HEK293T (cell line): ENCODE measurements at regions not wholly inside any gene's neighbourhood (a gene's known extent, or its start where the extent isn't known, plus 50 kb on each side); places are given as distances from the start of the nearest gene placed in this dataset.

Experiments
- CTCF ChIA-PET: fragments of 350-600 bp; formaldehyde crosslinking; extraction: SDS; loops from one replicate; lab custom pipeline; 2021; ENCODE audit warnings: antibody characterized with exemption, inconsistent platforms; lab: Yijun Ruan, JAX
- POLR2A ChIA-PET: fragments of 350-600 bp; formaldehyde crosslinking; extraction: SDS; loops from one replicate; lab custom pipeline; 2020; ENCODE audit warnings: antibody characterized with exemption, inconsistent platforms; lab: Yijun Ruan, JAX
- DNase-seq: peaks from one replicate; pipeline ENCODE4 v3.0.0; 2012; ENCODE audit warnings: mixed read lengths; ENCODE audit errors: extremely low spot score
- ARNT ChIP-seq: fragments of 450-650 bp; IDR thresholded peaks from 2 replicates; pipeline ENCODE4 v1.6.1; 2017; ENCODE audit warnings: mild to moderate bottlenecking
- BHLHE40 ChIP-seq: fragments of 450-650 bp; IDR thresholded peaks from 2 replicates; pipeline ENCODE4 v1.6.1; 2016; ENCODE audit warnings: mild to moderate bottlenecking, moderate library complexity, borderline replicate concordance
- CTBP1 ChIP-seq: fragments of 450-650 bp; IDR thresholded peaks from 2 replicates; pipeline ENCODE4 v1.6.1; 2016; ENCODE audit warnings: borderline replicate concordance
- ELF4 ChIP-seq: fragments of 450-650 bp; IDR thresholded peaks from 2 replicates; pipeline ENCODE4 v1.6.1; 2017; ENCODE audit warnings: antibody characterized with exemption
- FOXA1 ChIP-seq: fragments of 450-650 bp; IDR thresholded peaks from 2 replicates; pipeline ENCODE4 v1.6.1; 2016; ENCODE audit warnings: mild to moderate bottlenecking
- FOXK2 ChIP-seq: fragments of 450-650 bp; IDR thresholded peaks from 2 replicates; pipeline ENCODE4 v1.6.1; 2016; ENCODE audit warnings: mild to moderate bottlenecking
- FOXM1 ChIP-seq: fragments of 450-650 bp; IDR thresholded peaks from 2 replicates; pipeline ENCODE4 v1.6.1; 2017; ENCODE audit warnings: mild to moderate bottlenecking, borderline replicate concordance
- HDGF ChIP-seq: fragments of 450-650 bp; IDR thresholded peaks from 2 replicates; pipeline ENCODE4 v1.6.1; 2017; ENCODE audit warnings: antibody characterized with exemption, borderline replicate concordance
- L3MBTL2 ChIP-seq: fragments of 450-650 bp; conservative IDR thresholded peaks from 2 replicates; pipeline ENCODE4 v1.6.1; 2016; ENCODE audit warnings: mild to moderate bottlenecking
- LEF1 ChIP-seq: fragments of 450-650 bp; IDR thresholded peaks from 2 replicates; pipeline ENCODE4 v1.6.1; 2017; ENCODE audit warnings: mild to moderate bottlenecking, borderline replicate concordance
- NFRKB ChIP-seq: fragments of 450-650 bp; IDR thresholded peaks from 2 replicates; pipeline ENCODE4 v1.6.1; 2016; ENCODE audit warnings: mild to moderate bottlenecking, moderate library complexity
- PKNOX1 ChIP-seq: fragments of 450-650 bp; IDR thresholded peaks from 2 replicates; pipeline ENCODE4 v1.6.1; 2016
- SP1 ChIP-seq: fragments of 450-650 bp; IDR thresholded peaks from 2 replicates; pipeline ENCODE4 v1.6.1; 2017
- SUZ12 ChIP-seq: fragments of 450-650 bp; IDR thresholded peaks from 2 replicates; pipeline ENCODE4 v1.6.1; 2016; ENCODE audit warnings: mild to moderate bottlenecking
- TARDBP ChIP-seq: fragments of 450-650 bp; IDR thresholded peaks from 2 replicates; pipeline ENCODE4 v1.6.1; 2016
- ZNF384 ChIP-seq: fragments of 450-650 bp; IDR thresholded peaks from 2 replicates; pipeline ENCODE4 v1.6.1; 2016

- DNase-seq, result no peak
- no peak for TF ChIP-seq TARDBP
- TF ChIP-seq HDGF, result no peak
- no peak for TF ChIP-seq NFRKB
- no peak for TF ChIP-seq L3MBTL2
- no peak for TF ChIP-seq FOXA1
- no peak for TF ChIP-seq PKNOX1
- TF ChIP-seq SP1, result no peak
- no peak for TF ChIP-seq SUZ12
- no peak for TF ChIP-seq FOXK2
- no peak for TF ChIP-seq CTBP1
- no peak for TF ChIP-seq BHLHE40
- TF ChIP-seq ELF4, result no peak
- no peak for TF ChIP-seq ARNT
- no peak for TF ChIP-seq LEF1
- TF ChIP-seq FOXM1, result no peak
- no peak for TF ChIP-seq ZNF384
- ChIA-PET POLR2A (no interaction called here), CTCF (no interaction called here)
These were observed 95.8 kb downstream of the BDNF start for GRCh38 chr11:27604416-27604815.

GRCh38 chr11:27603376-27603990, 96.8 kb downstream of the BDNF start:
- ChIA-PET POLR2A (no interaction called here), CTCF (no interaction called here)
- TF ChIP-seq HDGF (no peak), ELF4 (no peak), PKNOX1 (no peak), SP1 (no peak), NFRKB (no peak), FOXA1 (no peak), FOXK2 (no peak), BHLHE40 (no peak), ZNF384 (no peak), ARNT (no peak), CTBP1 (no peak), L3MBTL2 (no peak), SUZ12 (no peak), LEF1 (no peak)
- no peak for DNase-seq

GRCh38 chr11:27600656-27601055, 94.1 kb upstream of the LIN7C start:
- ChIA-PET CTCF (no interaction called here), POLR2A (no interaction called here)
- no peak for DNase-seq
- no peak for TF ChIP-seq ZNF384
- no peak for TF ChIP-seq BHLHE40
- no peak for TF ChIP-seq ARNT
- no peak for TF ChIP-seq HDGF
- no peak for TF ChIP-seq L3MBTL2
- no peak for TF ChIP-seq NFRKB
- no peak for TF ChIP-seq SUZ12
- no peak for TF ChIP-seq PKNOX1
- no peak for TF ChIP-seq FOXA1
- TF ChIP-seq TARDBP, result no peak
- no peak for TF ChIP-seq CTBP1
- no peak for TF ChIP-seq FOXM1
- TF ChIP-seq ELF4, result no peak
- TF ChIP-seq LEF1, result no peak
- no peak for TF ChIP-seq SP1
- TF ChIP-seq FOXK2, result no peak

- no peak for DNase-seq
- no peak for TF ChIP-seq LEF1
- no peak for TF ChIP-seq CTBP1
- no peak for TF ChIP-seq L3MBTL2
- no peak for TF ChIP-seq SUZ12
- TF ChIP-seq FOXA1, result no peak
- TF ChIP-seq ZNF384, result no peak
- TF ChIP-seq ARNT, result no peak
- TF ChIP-seq SP1, result no peak
- TF ChIP-seq FOXK2, result no peak
- no peak for TF ChIP-seq FOXM1
- no peak for TF ChIP-seq ELF4
- no peak for TF ChIP-seq PKNOX1
- TF ChIP-seq NFRKB, result no peak
- TF ChIP-seq TARDBP, result no peak
- no peak for TF ChIP-seq BHLHE40
- no peak for TF ChIP-seq HDGF
- CTCF ChIA-PET, result interaction anchor here (0.7 kb wide), 1 partner anchor 401 kb away, joined by 3 read pairs; no protein-coding TSS in a partner anchor
- POLR2A ChIA-PET, result no interaction called here
These were observed 92.6 kb upstream of the LIN7C start for GRCh38 chr11:27599217-27599616.

GRCh38 chr11:27596802-27597201, 90.2 kb upstream of the LIN7C start:
- POLR2A ChIA-PET, result no interaction called here
- TF ChIP-seq PKNOX1, result no peak
- TF ChIP-seq LEF1, result no peak
- CTCF ChIA-PET, result no interaction called here

More at GRCh38 chr11:27596802-27597201, 90.2 kb upstream of the LIN7C start:
- no peak for DNase-seq
